NCI-H748 (cell line): ENCODE measurements at regions not wholly inside any gene's neighbourhood (a gene's known extent, or its start where the extent isn't known, plus 50 kb on each side); places are given as distances from the start of the nearest gene placed in this dataset.

Experiments
- DNase-seq: peaks from one replicate; lab custom pipeline; 2025; ENCODE audit not compliant: unreplicated experiment; lab: John Stamatoyannopoulos, UW

DNA sequence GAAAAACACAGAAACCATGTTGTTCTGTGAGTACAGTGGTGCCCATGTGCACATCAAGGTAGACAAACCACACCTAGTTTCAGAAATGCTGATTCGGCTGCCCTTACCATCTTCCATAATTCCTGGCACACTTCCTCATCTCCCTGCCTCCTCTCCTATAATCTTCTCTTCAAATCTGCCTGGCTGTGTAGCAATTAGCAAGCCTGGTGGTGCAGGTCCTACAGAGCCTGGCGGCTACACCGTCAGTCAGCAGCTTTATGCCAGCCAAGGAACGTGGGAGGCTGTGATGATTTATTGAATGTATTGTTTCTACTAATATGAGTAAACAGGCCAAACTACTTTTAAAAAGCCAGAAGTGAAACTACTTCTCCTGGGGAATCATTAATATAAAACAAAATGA lies 106.8 kb downstream of the SEMA6D start:
- peak; percentile 14 for DNase-seq

DNA sequence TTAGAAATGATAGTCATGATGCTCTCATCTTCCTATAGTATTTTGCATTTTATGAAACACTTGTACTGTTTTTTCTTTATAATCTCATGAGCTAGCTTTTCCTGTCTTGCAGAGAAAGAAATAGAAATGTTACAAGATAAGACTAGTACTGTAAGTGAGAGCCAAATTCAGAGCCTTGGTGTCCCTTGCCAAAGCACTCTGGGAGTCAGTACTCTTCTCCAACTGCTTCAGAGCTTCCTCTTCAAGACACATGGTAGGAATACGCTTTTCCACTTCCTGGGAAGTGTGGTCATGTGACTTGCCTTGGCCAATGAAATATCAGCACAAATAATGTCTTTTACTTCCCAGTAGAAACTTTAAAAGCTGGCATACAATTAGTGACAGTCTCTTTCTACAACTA lies 112.4 kb downstream of the SEMA6D start:
- no peak for DNase-seq

GRCh38 chr15:47834093-47834492 lies 116.8 kb downstream of the SEMA6D start:
- DNase-seq: no peak

DNA sequence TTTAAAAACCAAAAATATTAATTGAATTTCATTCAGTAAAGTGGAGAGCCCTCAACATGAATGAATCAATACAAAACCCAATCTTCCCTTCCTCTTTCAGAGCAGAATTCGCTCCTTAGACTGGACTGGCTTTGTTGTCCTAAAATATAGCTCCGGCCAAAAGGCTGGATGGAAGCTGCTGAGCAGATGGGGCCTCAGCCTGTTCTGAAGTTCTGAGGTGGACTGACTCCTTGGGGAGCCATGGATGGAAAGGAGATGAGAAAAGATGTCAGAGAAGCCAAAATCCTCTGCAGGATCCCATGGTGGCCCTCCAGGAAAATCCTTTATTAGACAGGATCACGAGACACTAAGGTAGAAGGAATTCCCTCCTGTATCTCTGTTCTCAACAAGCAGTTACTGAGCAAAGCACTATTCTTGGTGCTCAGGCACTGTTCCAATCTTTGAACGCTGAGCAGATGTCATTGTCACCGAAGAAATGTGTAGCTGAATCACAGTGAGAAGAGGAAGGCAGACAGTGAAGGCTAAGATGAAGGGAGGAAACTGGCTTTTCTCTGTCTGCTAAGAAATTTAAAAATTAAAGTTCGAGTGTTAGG lies 122.0 kb downstream of the SEMA6D start:
- no peak for DNase-seq

DNA sequence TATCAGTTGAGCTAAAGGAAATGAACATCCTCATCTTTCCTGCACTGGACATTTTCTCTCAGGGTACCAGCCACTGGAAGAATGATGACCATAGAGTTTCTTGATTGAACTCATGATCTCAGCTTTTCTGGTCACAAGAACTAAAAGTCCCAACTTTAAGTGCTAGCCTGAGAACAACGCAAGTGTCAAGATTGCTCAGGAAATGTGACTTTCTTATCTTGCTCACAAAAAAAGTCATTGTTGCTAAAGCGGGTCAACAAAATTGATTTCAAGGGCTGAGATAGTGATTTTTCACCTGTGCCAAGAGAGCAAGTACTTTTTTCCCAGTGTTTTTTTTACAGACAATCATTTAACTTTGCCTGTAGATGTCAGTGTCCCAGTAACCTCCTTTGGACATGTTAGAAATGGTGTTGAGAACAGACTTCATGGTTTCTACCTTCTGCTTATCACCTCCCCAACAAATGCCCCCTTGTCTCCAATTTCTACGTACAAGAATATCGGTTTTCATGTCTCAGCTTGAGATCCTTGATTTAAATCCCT lies 125.9 kb downstream of the SEMA6D start:
- DNase-seq: no peak

- no peak for DNase-seq
These were observed 127.1 kb downstream of the SEMA6D start for GRCh38 chr15:47844437-47844836.

- no peak for DNase-seq
These were observed 129.0 kb downstream of the SEMA6D start for GRCh38 chr15:47846128-47846868.

- no peak for DNase-seq
These were observed 129.6 kb downstream of the SEMA6D start for GRCh38 chr15:47846876-47847275.

- DNase-seq: no peak
These were observed 138.8 kb downstream of the SEMA6D start for GRCh38 chr15:47856071-47856470.

DNA sequence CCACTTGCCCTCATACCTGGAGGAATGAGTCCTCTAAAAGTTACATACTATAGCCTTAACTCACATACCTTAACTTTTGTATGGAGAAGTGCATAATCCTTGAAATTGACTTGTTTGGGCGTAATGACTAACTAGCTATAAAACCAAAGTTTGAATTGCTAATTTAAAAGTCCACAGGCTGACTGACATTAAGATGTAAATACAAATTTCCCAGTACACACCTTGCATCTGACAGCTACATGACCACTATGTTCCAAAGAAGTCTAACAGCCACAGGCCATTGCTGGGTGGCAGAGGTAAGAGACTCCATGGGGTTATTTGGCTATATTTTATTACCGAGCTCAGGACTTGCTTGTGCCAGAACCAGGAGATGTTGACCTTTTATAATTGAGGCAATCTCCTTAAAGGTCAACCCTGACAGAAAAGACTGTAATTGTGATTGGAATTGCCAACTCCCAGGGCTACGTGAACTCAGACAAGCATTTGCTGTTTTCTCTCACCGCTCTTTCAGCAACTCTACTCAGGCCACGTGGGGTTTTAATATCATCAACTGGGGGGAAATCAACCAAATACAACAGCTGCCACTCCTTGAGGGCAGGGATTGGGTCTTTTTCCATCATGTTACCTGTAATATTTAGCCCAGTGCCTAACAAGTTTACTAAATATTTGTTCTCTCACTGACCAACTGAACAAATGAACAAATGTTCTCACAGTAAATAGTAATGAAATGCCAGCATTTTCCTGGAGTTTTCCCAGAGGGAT lies 139.9 kb downstream of the SEMA6D start:
- DNase-seq: no peak

DNA sequence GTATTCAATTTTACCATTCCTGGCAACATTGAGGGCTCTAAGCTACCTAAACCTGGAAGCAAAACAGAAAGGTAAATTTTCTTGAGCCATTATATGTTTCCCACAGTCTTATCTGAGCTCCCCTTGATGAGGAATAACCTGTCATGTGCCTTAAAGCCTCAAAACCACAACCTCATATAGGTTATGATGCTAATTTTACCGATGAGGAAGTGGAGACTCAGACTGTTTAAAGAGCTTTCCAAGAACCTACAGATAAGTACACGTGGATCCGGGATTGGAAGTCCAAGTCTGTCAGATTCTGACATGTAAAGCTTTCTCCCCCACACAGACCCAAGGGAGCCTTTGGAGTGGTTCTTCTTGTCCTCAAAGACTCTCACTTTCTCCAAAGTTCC lies 140.5 kb downstream of the SEMA6D start:
- no peak for DNase-seq

GRCh38 chr15:47861111-47861903 lies 144.0 kb downstream of the SEMA6D start:
- no peak for DNase-seq

GRCh38 chr15:47862402-47862801 lies 145.1 kb downstream of the SEMA6D start:
- no peak for DNase-seq

- DNase-seq: no peak
These were observed 149.1 kb downstream of the SEMA6D start for GRCh38 chr15:47866446-47866845.

DNA sequence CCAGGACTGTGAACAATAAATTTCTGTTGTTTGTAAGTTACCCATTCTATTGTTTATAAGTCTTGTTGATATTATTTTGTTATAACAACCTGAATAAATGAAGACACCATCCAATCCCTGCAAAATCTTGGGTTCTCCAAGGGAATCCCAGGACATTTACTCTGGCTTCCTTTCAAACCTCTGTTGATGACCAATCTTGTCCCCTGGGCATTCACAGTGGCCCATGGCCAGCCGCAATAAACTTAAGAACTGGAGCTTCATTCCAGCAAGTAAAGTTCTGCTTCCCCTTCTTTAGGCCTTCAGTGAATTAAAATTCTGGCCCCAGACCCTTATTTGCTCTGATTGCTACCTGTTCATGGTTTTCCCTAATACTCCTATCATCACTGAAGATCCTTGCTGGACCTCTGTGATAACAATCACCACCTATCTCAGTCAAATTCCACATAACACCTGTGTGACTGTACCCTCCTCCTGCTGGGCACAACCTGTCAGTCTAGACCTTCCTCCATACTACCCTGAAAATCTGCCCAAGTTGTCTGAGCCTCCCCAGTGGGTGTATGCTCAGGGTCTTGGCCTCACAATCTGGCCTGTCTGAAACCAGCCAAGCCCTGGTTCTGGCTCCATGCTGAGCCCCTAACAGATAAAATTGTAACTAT lies 153.1 kb downstream of the SEMA6D start:
- DNase-seq: no peak

- DNase-seq: peak; percentile 11
These were observed 153.8 kb downstream of the SEMA6D start for GRCh38 chr15:47870956-47871625.

DNA sequence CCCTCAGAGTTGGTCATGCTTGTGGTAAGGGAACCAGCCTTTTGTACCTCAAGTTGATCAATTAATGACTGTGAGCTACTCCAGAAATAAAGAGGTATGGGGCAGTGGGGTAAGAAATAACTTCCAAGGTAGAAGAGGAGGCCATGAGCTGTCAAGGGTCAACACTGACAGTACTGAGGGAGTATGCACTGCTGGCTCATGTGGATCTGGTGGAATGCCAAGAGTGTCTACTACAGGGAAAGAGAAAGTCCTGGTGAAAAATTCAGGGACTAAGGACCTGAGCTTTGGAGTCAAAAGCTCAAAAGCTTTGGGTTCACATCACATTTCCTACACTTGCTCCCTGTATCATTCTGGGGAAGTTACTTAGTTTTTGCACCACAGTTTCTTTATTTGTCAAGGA lies 154.9 kb downstream of the SEMA6D start:
- DNase-seq: no peak

DNA sequence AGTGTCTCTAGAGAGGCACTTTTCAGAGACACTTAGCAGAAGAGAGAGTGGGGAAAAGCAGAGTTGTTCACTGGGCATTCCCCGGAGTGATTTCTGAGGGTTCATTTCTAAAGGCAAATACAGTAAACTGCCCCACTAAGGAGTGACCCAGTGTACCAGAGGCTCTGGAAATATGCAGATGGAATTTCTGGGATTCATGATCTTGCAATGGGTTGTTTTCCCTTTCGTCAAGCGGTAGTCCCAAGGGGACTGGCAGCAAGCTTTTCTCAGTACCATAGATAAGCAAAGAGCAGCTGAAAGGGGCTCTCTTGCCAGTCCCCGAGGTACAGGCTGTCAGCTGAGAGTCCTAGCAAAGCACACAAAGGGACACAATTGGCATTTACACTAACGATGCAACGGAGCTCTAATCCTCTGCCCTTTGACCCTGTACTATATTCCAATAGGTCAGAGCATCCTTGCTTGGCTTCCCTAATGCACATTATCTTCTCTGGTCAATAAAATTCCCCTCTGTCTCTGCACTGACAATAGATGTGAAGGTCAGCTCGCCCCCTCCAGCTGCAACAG lies 155.6 kb downstream of the SEMA6D start:
- no peak for DNase-seq

DNA sequence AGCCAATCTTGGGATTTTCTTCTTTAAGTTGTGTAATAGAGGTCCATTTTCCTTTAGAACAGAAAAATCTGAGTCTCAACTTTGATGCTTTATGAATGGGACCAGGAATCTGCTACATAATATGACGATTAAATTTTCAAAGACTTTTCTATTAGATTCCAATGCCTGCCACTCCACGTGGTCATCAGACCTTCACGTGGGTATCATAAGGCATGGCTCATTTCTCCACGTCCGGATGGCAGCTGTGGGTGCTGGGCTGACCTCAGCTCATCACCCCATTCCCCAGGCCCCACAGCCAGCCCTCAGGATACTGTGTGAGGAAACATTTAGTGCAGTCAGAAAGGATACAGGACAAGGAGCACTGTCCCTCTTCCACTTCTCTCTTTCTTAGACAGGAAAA lies 159.7 kb downstream of the SEMA6D start:
- DNase-seq: no peak

DNA sequence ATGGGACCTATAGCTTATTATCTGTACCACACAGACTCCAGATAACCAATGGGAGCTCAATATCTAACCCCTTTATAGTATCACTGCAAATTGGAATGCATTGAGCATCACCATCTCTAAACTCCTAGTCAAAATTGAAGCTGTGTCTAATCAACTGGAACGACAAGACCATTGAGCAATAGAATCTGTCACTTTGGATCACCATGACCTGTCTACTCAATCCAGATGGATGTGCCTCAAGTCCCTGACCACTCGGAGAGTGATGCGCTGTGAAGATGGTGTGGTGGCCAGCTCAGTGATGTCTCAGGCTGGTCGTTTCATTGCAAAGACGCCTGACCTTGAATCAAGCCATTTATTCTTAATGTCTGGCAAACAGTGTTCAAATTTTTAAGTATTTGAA lies 160.5 kb downstream of the SEMA6D start:
- DNase-seq: no peak
